Glomerular visceral epithelial cell (primary cell): ENCODE measurements at regions not wholly inside any gene's neighbourhood (a gene's known extent, or its start where the extent isn't known, plus 50 kb on each side); places are given as distances from the start of the nearest gene placed in this dataset.

ENCODE experiments used
- DNase-seq: peaks from one replicate; pipeline ENCODE4 v3.0.0-alpha.2; 2016; ENCODE audit errors: extremely low spot score

DNA sequence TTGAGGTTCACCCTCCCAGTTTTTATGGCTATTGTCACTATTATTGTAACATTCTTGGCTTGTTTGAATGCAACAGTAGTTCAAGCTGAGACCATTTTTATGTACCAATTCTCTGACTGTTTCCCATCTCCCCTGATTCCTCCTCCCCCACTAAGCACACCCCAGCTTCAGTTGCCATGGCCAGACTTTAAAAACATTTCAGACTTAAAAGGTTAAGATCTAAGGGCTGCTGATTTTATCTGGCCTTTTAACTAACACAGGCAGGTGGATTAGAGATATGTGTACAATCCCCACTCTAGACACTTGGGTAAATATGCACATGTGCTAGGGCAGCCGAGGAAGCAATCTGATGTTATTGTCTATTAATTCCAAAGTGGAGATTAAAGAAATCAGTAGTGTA lies 386.3 kb upstream of the NR2F2 start:
- DNase-seq: no peak

DNA sequence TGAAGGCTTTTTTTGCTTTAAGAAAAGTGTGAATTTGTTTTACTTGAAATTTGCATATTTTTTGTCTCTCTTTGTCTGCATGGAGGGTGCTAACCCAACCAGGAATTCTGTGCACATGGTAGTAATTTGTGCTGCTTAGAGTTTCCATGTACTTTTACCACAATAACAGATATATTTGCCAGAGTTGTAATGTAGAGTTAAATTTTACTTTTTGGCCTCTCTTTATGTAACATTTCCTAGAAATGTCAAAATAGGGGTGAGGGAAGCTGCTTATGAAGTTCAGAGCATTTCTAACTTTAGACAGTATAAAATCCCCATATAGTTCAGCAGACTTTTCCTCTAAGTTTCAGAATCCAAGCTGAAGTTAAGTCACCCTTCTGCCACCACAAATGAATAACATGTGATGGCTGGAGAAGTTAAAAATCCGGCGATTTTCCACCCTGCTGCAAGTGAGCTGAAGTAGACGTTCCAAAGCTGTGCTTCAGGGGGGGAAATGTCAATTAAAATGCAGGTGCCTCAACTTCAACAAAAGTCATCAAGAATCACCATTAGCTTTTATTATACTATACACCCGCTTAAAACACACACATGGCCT lies 385.7 kb upstream of the NR2F2 start:
- no peak for DNase-seq

GRCh38 chr15:95946241-95946640 lies 384.3 kb upstream of the NR2F2 start:
- no peak for DNase-seq

GRCh38 chr15:95946926-95947325 lies 383.6 kb upstream of the NR2F2 start:
- DNase-seq: no peak

DNA sequence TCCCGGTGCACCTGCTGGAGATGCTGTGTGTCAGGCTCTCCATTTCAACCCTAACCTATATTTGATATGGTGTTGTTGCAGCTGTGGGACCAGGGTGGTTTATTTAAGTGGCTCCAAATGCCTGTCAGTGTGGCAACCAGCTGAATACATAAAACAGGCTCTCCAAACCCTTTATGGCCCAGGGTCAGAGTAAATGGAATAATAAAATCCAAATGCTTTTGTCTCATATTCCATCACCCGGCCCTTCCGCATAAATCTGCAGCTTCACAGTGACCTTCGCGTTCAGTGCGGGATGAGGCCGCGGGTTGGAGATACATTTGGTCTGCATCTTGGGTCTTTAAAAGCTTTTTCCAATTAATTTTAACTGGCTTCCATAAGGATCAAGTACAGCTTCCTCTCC lies 382.1 kb upstream of the NR2F2 start:
- no peak for DNase-seq

- no peak for DNase-seq
These were observed 377.5 kb upstream of the NR2F2 start for GRCh38 chr15:95953032-95953431.

- no peak for DNase-seq
These were observed 372.6 kb upstream of the NR2F2 start for GRCh38 chr15:95957861-95958260.

DNA sequence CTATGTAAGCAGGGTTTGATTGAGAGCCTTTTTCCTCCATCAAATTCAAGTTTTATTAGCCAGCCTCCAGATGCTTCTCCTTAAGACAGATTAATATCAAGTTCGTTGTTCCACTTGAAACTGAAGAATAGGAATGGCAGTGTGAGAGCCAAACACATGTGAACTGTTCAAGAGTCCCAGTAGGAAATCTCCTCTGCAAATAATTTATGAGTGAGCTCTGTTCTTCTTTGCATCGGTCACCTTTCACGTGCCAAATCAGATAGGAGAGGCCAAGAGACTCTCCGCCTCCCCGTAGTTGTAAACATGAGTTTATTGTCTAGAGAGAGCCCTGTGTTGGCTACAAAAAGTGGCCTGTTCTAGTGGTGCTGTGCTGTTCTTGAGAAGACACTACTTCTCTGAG lies 372.1 kb upstream of the NR2F2 start:
- no peak for DNase-seq

GRCh38 chr15:95968856-95969255 lies 361.6 kb upstream of the NR2F2 start:
- no peak for DNase-seq

DNA sequence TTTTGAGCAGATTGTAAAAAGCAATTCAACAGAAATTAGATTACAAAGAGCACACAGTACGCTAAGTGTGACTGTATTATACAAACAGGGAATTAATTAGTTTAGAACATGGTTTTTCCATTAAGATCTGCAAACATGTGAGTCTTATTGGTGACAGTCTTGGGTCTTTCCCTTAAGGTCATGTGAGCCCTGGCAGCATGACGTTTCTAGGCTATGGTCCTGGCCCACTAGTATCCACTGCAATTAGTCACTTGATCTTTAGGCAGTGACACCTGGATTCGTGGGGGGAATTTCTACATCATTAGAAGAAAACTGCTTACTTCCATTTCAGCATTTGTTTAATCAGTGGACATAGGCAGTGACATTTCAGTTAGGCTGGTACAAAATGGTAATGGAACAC lies 360.2 kb upstream of the NR2F2 start:
- DNase-seq: no peak

GRCh38 chr15:95972041-95972553 lies 358.4 kb upstream of the NR2F2 start:
- no peak for DNase-seq

DNA sequence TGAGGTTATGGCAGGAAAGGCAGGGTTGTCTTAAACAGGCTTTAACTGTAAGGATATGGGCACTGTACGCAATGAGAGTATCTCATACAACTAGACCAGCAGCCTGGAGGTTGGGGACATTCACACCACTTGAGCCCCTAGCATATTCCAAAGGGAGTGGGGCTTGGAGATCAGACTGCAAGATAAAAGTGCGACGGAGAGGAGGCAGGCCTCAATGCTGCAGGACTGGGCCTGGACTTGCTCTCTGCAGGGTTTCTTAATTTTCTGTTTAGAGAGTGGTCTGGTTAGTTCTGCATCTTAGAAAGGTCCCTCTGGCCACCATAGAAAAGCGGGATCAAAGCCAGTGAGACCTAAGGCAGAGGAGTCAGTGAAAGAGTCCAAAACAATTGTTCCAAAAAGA lies 357.7 kb upstream of the NR2F2 start:
- no peak for DNase-seq

GRCh38 chr15:95973566-95974256 lies 356.8 kb upstream of the NR2F2 start:
- DNase-seq: no peak

DNA sequence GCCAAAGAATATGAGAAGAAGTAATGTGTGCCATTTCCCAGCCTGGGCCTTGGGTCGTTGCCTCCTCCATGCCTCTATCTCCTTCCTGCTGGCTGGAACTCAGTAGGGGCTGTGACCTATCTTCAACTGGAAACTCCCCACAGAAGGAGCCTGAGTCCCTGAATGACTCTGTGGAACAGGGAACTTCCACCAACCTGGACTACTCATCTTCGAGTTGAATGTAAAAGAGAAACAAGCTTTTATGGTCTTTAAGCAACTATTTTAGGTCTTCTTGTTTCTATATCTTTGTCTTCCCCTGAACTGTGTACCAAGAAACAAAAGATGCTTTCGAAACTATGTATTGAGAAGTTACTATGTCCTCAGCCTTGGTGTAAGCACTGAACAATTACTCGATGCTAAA lies 355.3 kb upstream of the NR2F2 start:
- DNase-seq: no peak

DNA sequence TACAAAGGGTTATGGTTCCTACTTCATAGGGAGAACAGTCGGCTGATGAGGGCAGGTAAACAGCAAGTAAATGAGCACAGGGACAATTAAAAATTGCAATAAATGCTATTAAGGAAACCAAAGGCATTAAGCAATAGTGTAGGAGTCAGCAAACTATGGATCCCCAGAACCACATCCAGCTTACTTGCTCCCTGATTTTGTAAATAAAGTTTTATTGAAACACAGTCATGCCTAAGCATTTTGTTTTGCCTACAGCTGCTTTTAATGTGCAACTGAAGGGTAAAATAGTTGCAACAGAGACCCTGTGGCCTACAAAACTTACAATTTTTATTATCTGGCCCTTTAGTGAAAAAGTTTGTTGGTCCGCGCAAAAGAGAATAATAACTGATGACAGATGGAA lies 351.2 kb upstream of the NR2F2 start:
- no peak for DNase-seq

DNA sequence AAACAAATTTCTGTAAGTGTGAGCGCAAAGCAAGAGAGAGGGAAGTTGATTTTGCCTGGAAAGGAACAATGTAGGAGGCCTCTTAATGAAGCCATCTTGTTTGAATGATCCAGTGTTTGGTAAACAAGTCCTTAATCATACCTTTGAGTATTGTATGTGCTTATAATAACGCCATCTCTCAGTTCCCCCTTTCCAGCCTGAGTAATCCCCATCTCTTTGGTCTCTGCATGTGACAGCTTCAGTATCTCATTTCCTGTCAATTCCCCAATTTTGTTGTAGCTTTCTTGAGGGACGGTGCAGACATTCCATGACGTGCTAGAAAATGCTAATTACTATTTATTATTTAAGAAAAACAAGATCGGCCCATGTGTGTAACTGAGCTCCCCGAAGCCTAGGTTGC lies 349.3 kb upstream of the NR2F2 start:
- DNase-seq: no peak

DNA sequence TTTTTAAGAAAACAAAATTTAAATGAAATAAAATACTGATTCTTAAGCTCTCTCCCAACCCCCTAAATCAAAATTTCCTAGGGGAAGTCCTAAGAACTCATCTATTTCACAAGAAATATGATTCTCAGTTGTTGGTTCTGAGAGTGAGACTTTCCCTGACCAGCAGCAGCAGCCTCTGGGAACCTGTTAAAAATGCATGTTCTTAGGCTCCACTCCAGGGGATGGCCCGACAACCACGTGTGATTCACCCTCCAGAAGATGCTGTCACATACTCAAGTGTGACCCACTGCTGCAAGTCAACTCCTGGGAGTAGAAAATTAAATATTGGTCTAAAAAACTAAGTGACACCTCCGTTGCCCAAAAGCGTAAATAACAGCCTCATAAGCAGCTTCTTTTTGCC lies 343.2 kb upstream of the NR2F2 start:
- no peak for DNase-seq

GRCh38 chr15:95987886-95988573 lies 342.5 kb upstream of the NR2F2 start:
- no peak for DNase-seq

DNA sequence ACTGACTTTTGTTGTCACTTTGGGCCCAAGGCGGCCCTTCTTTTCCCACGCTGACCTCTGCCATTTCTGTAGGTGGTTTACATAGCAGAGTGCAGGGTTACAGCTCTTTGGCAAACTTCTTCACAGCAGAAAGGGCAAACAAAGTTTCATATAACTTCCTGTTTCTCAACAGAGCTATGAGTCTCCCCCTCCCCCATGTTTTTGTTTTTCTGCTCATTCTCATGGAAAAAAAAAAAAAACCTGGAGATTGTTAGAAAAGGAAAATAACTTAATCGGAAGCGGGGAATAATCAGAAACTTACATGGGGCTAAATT lies 342.0 kb upstream of the NR2F2 start:
- DNase-seq: no peak

- DNase-seq: no peak
These were observed 341.1 kb upstream of the NR2F2 start for GRCh38 chr15:95989392-95989791.

DNA sequence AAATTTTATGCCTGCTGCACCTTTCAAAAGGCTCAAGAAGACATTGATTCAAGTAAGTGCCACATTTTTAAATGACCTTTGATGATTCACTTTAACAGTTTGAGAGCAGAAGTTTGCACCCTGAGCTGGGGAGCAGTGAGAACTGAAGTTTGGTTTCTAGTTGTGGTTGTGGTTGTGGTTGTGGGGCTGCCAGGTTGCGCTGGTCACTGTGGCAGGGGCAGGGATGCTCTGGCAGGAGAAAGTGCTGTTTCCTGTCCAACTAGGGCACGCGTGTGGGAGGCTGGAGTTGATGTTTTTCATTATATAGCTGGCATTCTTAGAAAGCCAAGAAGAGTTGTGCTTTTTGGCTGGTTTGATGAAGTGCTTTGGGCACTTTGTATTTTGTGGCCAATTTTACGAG lies 339.7 kb upstream of the NR2F2 start:
- peak; percentile 25 for DNase-seq

- peak; percentile 2 for DNase-seq
These were observed 336.1 kb upstream of the NR2F2 start for GRCh38 chr15:95994418-95994817.
